ENCODE measurements at regions not wholly inside any gene's neighbourhood (a gene's known extent, or its start where the extent isn't known, plus 50 kb on each side); places are given as distances from the start of the nearest gene placed in this dataset.
"Not testable (repeated sequence)": the region's sequence is repeated elsewhere in the genome, so short reads cannot be mapped to it uniquely, and the experiment has no call there.

- DNase-seq (ENCODE audit: low read depth) = no peak
Observed at GRCh38 chr3:164113371-164114332, 964.6 kb downstream of the SI start.

- DNase-seq (ENCODE audit: low read depth) = no peak
Observed at GRCh38 chr3:164096352-164096751, 981.9 kb downstream of the SI start.

GRCh38 chr3:164095949-164096348 is 982.3 kb downstream of the SI start:
- DNase-seq (ENCODE audit: low read depth) = no peak

- no peak for DNase-seq (ENCODE audit: low read depth)
Observed at GRCh38 chr3:164095279-164095678, 983.0 kb downstream of the SI start.

GRCh38 chr3:164094546-164094945 is 983.8 kb downstream of the SI start:
- no peak for DNase-seq (ENCODE audit: low read depth)

GRCh38 chr3:164080208-164080607 is 998.1 kb downstream of the SI start:
- no peak for DNase-seq (ENCODE audit: low read depth)

GRCh38 chr3:164064298-164064697 is 1014.0 kb downstream of the SI start:
- no peak for DNase-seq (ENCODE audit: low read depth)

- DNase-seq (ENCODE audit: low read depth) = no peak
Observed at GRCh38 chr3:164060923-164061322, 1017.4 kb downstream of the SI start.

- DNase-seq (ENCODE audit: low read depth) = no peak
Observed at GRCh38 chr3:164049847-164050246, 1028.4 kb downstream of the SI start.

GRCh38 chr3:164048451-164048850 is 1029.8 kb downstream of the SI start:
- DNase-seq (ENCODE audit: low read depth) = no peak

GRCh38 chr3:164040991-164041390 is 1037.3 kb downstream of the SI start:
- no peak for DNase-seq (ENCODE audit: low read depth)

- no peak for DNase-seq (ENCODE audit: low read depth)
Observed at GRCh38 chr3:164030194-164030593, 1048.1 kb downstream of the SI start.

- no peak for DNase-seq (ENCODE audit: low read depth)
Observed at GRCh38 chr3:164024786-164025185, 1053.5 kb downstream of the SI start.

GRCh38 chr3:164023480-164023879 is 1054.8 kb downstream of the SI start:
- no peak for DNase-seq (ENCODE audit: low read depth)

- no peak for DNase-seq (ENCODE audit: low read depth)
Observed at GRCh38 chr3:164018500-164018899, 1059.8 kb downstream of the SI start.

- no peak for DNase-seq (ENCODE audit: low read depth)
Observed at GRCh38 chr3:164007765-164008164, 1070.5 kb downstream of the SI start.

GRCh38 chr3:164004205-164004604 is 1074.1 kb downstream of the SI start:
- no peak for DNase-seq (ENCODE audit: low read depth)

- DNase-seq (ENCODE audit: low read depth) = not testable (repeated sequence)
Observed at GRCh38 chr3:164003016-164003415, 1075.3 kb downstream of the SI start.

- no peak for DNase-seq (ENCODE audit: low read depth)
Observed at GRCh38 chr3:163983940-163984339, 1094.4 kb downstream of the SI start.

- no peak for DNase-seq (ENCODE audit: low read depth)
Observed at GRCh38 chr3:163971861-163972260, 1106.4 kb downstream of the SI start.

GRCh38 chr3:163957072-163957471 is 1121.2 kb downstream of the SI start:
- DNase-seq (ENCODE audit: low read depth) = no peak

GRCh38 chr3:163953526-163953925 is 1124.8 kb downstream of the SI start:
- DNase-seq (ENCODE audit: low read depth) = no peak

GRCh38 chr3:163952499-163952898 is 1125.8 kb downstream of the SI start:
- no peak for DNase-seq (ENCODE audit: low read depth)
